ENCODE measurements at regions not wholly inside any gene's neighbourhood (a gene's known extent, or its start where the extent isn't known, plus 50 kb on each side); places are given as distances from the start of the nearest gene placed in this dataset.
A peak's percentile ranks its signal among the peaks of the same experiment; 100 is the strongest.

DNA sequence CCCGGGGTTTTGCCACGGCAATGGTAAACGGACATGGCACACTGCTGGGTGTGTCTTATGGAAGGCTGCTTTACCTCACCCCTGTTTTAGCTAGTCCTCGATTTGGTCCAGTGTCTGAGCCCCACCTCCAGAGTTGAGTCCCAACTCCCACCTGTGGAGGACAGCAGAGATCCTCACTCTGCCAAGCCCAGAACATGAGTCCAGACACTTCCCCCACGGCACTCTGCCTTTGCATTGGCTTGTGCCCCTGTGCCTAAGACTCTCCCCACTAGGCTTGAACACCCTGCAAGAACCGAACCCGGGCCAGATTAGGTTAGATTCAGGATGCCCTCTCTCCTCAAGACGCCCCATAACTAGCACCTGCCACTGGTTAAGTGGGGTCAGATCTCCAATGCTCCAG, 59.8 kb upstream of the C14orf180 start:
- H3K4me3 Mint-ChIP-seq = no peak overlapping the region
- no peak for ATAC-seq (ENCODE audit: low read depth in 2 of 2)
- peaks cover 0 to 19% of the 10 kb centered on the region in 2 donors for H3K36me3 Mint-ChIP-seq
- no peak for DNase-seq
- H3K27ac Mint-ChIP-seq = no peak overlapping the region
- peaks cover 9 to 20% (median 13%) of the 10 kb centered on the region in 7 donors for H3K9me3 Mint-ChIP-seq
- H3K4me1 Mint-ChIP-seq = no peaks in the 10 kb centered on the region
- H3K27me3 Mint-ChIP-seq = peaks cover 1 to 20% (median 15%) of the 10 kb centered on the region in 3 donors

DNA sequence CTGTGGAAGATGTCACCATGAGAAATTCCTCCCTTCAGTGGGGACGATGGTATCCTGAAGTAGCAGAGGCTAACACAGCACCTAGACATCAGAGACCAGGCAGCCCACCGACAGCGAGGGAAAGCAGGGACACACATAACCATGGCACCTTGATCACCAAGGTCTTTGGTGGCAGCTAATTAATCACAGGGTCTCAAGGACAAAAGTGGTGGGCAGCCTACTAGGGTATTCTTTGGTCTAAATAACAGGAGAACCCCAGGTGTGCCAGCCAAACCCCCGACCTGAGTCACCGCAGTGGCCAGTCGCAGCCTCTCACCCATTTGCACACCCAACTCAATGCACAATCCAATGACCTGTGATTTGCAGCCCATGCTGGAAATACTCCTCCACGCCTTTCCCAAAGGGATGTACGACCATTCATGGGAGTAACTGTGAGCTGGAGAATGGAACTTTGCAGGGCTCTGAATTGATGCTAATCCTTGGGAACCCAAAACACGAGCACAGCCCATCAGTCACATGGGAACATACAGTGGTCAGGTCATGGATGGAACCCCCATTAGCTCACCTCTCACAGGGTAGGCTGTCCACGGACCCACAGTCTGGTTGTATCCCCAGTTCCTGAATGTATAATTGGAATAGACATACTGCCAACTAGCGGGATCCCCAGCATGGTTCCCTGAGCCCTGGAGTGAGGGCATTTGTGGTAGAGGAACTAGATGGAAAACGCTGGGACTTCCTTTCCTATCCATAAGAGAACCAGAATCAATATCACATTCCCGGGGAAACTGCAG, 58.7 kb upstream of the C14orf180 start:
- H3K27me3 Mint-ChIP-seq = peaks cover 0 to 14% (median 10%) of the 10 kb centered on the region in 3 donors
- H3K4me1 Mint-ChIP-seq = peaks cover 0 to 3% (median 0%) of the 10 kb centered on the region in 3 donors
- peaks cover 0 to 19% of the 10 kb centered on the region in 2 donors for H3K36me3 Mint-ChIP-seq
- no peak for DNase-seq
- no peak overlapping the region for H3K27ac Mint-ChIP-seq
- peaks cover 9 to 24% (median 19%) of the 10 kb centered on the region in 7 donors for H3K9me3 Mint-ChIP-seq
- no peak for ATAC-seq (ENCODE audit: low read depth in 2 of 2)
- H3K4me3 Mint-ChIP-seq = no peak overlapping the region

DNA sequence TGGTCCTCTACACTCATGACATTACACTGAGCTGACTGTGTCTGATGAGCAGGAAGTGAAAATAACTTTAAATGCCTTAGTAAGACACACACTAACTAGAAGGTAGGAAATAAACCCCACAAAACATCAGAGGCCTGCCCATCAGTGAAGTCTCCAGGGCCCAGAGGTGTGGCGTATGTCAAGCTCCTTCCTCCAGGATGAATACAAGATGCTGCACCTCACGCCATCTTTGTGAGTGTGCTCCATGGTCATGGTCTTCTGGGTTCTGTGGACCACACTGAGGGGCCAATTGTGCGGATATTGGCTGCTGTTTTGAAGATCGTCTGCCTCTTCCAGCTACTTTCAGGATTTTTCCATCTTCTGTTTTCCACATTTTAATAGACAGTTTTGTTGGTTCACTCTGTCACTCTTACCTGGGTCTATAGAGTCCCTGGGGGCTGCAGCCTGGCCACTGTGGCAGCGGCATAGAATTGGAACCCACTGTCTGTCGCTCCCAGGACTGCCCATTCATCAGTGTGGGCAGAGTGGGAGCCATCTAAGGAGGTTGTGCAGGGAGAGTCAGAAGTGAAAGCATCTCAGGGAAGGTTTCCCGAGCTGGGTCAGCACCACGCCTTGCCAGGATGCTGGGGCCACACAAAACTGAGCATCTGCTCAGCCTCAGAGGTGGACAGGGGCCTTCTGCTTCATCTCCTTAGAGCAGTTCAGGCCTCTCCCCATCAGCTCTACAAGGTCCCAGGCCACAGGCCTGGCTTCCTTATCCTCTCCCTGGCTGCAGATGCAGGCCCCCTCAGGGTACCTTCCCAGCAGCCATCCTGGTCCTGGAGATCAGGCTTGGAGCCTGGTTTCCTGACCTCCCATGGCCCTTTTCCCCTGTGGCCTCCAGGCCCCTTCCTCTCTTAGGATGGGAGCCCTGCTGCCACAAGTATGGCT, 57.5 kb upstream of the C14orf180 start:
- H3K27ac Mint-ChIP-seq = no peak overlapping the region
- peaks cover 0 to 14% (median 10%) of the 10 kb centered on the region in 3 donors for H3K27me3 Mint-ChIP-seq
- H3K36me3 Mint-ChIP-seq = peaks cover 0 to 17% of the 10 kb centered on the region in 2 donors
- H3K4me3 Mint-ChIP-seq = no peak overlapping the region
- DNase-seq (no peak), ATAC-seq (ENCODE audit: low read depth in 2 of 2) (no peak)
- peaks cover 9 to 28% (median 19%) of the 10 kb centered on the region in 7 donors for H3K9me3 Mint-ChIP-seq
- H3K4me1 Mint-ChIP-seq = peaks cover 0 to 3% (median 0%) of the 10 kb centered on the region in 3 donors

DNA sequence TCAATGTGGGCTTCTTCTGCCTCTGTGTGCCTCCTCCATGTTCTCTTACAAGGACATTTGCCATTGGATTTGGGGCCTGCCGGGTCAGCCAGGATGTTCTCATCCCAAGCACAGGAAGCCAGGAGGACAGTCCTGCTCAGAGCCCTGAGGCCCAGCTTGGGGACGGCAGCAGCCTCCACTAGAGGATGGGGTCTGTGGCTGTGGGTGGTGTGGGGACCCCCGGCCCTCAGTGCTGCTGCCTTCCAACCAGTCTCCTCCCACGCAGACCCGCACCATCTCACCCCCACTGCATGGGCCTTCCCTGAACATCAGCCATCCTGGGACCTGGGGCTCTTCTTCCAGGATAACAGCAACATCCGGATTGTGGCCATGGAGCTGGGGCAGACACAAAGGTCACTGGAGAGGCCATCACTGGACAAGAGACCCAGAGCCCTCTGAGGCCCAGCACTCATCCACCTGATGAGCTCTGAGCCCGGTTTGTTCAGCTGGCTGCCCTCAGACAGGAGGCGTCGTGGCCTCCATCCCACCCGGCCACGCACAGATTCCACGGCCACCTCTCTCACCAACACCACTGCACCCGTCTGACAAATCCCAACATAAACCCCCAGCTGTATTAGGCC, 56.5 kb upstream of the C14orf180 start:
- ATAC-seq (ENCODE audit: low read depth in 2 of 2) (no peak), DNase-seq (no peak)
- peaks cover 0 to 3% (median 0%) of the 10 kb centered on the region in 3 donors for H3K4me1 Mint-ChIP-seq
- peaks cover under 1 to 18% of the 10 kb centered on the region in 2 donors for H3K36me3 Mint-ChIP-seq
- peaks cover 0 to 11% (median 2%) of the 10 kb centered on the region in 3 donors for H3K27me3 Mint-ChIP-seq
- no peak overlapping the region for H3K27ac Mint-ChIP-seq
- peaks cover 6 to 28% (median 20%) of the 10 kb centered on the region in 7 donors for H3K9me3 Mint-ChIP-seq
- no peak overlapping the region for H3K4me3 Mint-ChIP-seq

DNA sequence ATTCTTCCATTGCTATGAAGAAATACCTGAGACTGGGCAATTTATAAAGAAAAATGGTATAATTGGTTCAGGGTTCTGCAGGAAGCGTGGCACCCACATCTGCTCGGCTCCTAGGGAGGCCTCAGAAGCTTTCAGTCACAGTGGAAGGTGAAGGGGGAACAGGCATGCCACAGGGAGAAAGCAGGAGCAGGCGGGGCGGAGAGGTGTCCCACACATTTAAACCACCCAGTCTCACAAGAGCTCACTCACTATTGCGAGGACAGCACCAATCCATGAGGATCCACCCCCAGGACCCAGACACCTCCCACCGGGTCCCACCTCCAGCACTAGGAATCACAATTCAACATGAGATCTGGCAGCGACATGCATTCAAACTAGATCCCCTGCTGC, 56.0 kb upstream of the C14orf180 start:
- no peak for DNase-seq
- Mint-ChIP-seq H3K36me3 (peaks cover 4 to 17% of the 10 kb centered on the region in 2 donors), H3K27me3 (peaks cover 0 to 12% (median 0%) of the 10 kb centered on the region in 3 donors), H3K4me1 (peaks cover 0 to 3% (median 0%) of the 10 kb centered on the region in 3 donors), H3K9me3 (peaks cover 9 to 32% (median 20%) of the 10 kb centered on the region in 7 donors), H3K27ac (no peak overlapping the region), H3K4me3 (no peak overlapping the region)
- ATAC-seq (ENCODE audit: low read depth in 2 of 2) = no peak

DNA sequence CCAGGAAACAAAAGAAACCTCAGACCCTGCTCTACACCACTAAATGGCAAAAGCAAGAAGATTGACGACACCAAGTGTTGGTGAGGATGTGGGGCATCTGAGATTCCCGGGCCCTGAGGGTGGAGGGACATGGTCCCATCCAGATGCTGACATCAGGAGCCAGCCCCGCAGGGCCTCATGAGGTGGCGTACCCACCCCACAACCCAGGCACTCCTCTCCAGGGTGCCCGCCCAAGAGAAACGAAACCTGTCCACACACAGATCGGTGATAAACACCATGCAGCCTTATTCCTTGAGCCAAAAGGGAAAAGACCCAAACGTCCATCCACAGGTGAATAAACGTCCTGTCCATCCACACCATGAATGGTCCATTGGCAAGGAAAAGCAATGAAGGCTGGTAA, 54.8 kb upstream of the C14orf180 start:
- ATAC-seq (ENCODE audit: low read depth in 2 of 2) (no peak), DNase-seq (no peak)
- Mint-ChIP-seq H3K36me3 (peaks cover 4 to 17% of the 10 kb centered on the region in 2 donors), H3K4me3 (no peak overlapping the region), H3K27ac (no peak overlapping the region), H3K27me3 (peaks cover 0 to 4% (median 2%) of the 10 kb centered on the region in 3 donors), H3K4me1 (peaks cover 0 to 3% (median 0%) of the 10 kb centered on the region in 3 donors), H3K9me3 (peaks cover 9 to 34% (median 20%) of the 10 kb centered on the region in 7 donors)

DNA sequence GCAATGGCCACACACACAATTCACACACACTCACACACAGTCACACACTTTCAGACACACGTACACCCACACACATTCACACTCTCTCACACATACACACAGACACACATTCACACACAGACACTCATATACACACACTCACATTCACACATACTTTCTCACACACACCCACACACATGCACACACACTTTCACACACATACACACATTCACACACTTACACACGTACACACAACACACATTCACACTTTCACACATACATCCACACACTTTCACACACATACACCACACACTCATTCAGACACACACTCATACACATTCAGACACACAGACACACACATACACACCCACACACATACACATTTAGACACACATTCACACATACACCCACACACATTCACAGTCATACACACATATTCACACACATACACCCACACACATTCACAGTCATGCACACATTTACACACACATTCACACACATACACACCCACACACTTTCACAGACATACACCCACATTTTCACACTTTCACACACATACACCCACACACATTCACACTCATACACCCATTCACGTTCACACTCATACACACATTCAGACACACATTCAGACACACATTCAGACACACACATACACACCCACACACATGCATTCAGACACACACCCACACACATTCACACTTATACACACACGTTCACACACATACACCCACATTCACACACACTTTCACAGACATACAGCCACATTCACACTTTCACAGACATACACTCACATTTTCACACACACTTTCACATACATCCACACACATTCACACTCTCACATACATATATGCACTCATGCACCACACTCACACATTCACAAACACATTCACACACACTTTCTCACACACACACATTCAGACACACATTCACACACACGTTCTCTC, 52.6 kb upstream of the C14orf180 start:
- DNase-seq (no peak), ATAC-seq (ENCODE audit: low read depth in 2 of 2) (no peak)
- Mint-ChIP-seq H3K9me3 (peaks cover 9 to 34% (median 20%) of the 10 kb centered on the region in 7 donors), H3K27ac (peak overlapping the region in 1 of 6 donors; percentile 2), H3K4me1 (peaks cover 0 to 3% (median 0%) of the 10 kb centered on the region in 3 donors), H3K36me3 (peaks cover 4 to 17% of the 10 kb centered on the region in 2 donors), H3K27me3 (peaks cover 0 to 8% (median 6%) of the 10 kb centered on the region in 3 donors), H3K4me3 (no peak overlapping the region)

DNA sequence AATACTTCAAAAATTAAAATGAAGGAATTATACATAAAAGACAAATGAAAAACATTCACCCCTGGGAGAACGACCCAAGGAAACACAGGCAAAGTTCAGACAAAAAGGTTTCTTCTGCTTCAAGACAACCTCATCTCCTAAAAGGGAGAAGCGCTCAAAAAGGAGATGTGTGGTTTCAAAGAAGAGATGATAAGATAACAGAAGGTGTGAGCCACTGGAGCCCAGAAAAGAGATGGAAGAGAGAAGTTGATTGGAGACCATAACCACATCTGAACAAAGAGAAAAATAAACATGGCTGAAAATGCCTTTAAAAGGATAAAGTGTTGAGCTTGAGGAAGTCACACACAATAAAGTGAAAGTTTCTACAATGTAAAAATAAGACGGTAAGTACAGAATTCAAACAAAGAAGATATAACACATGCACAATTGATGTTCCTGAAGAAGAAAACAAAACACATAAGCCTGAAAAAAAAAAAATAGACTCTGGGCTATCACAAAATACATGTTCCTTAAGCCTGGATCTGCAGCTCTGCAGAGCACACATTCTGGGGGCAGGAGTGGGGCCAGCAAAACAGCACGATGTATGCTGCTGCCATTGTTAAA, 51.6 kb upstream of the C14orf180 start:
- H3K4me3 Mint-ChIP-seq = no peak overlapping the region
- peaks cover 0 to 12% (median 11%) of the 10 kb centered on the region in 3 donors for H3K27me3 Mint-ChIP-seq
- no peak for DNase-seq
- no peak overlapping the region for H3K27ac Mint-ChIP-seq
- H3K9me3 Mint-ChIP-seq = peaks cover 9 to 34% (median 20%) of the 10 kb centered on the region in 7 donors
- ATAC-seq (ENCODE audit: low read depth in 2 of 2) = no peak
- peaks cover 0 to 3% (median 0%) of the 10 kb centered on the region in 3 donors for H3K4me1 Mint-ChIP-seq
- H3K36me3 Mint-ChIP-seq = peaks cover 4 to 17% of the 10 kb centered on the region in 2 donors

DNA sequence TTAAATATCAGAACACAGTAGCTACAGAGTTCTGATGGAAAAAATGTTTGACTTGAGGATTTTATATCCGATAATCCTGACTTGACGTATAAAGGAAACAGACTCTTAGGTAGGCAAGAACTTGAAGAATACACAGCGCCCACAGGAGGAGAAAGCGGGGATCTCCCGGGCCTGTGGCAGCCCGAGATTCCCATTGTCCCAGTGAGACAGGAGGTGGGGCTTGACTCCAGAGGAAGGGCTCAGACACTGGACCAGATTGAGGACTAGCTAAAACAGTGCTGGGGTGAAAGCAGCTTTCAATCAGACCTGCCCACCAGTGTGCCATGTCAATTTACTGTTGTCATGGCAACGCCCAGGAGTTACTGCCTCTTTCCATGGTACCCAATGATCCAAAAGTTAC, 51.1 kb upstream of the C14orf180 start:
- peaks cover 9 to 34% (median 19%) of the 10 kb centered on the region in 7 donors for H3K9me3 Mint-ChIP-seq
- ATAC-seq (ENCODE audit: low read depth in 2 of 2) = no peak
- H3K27ac Mint-ChIP-seq = no peak overlapping the region
- peaks cover 0 to 12% (median 11%) of the 10 kb centered on the region in 3 donors for H3K27me3 Mint-ChIP-seq
- peaks cover 0 to 3% (median 0%) of the 10 kb centered on the region in 3 donors for H3K4me1 Mint-ChIP-seq
- H3K36me3 Mint-ChIP-seq = peaks cover 4 to 17% of the 10 kb centered on the region in 2 donors
- no peak for DNase-seq
- no peak overlapping the region for H3K4me3 Mint-ChIP-seq

Measured in naive B cell (primary cell).